HEK293 (cell line): ENCODE measurements at regions not wholly inside any gene's neighbourhood (a gene's known extent, or its start where the extent isn't known, plus 50 kb on each side); places are given as distances from the start of the nearest gene placed in this dataset.

Experiments used
- CTCF ChIA-PET: fragments of 350-600 bp; formaldehyde crosslinking; extraction: SDS; loops from one replicate; lab custom pipeline; 2021; ENCODE audit warnings: antibody characterized with exemption; lab: Yijun Ruan, JAX
- POLR2A ChIA-PET: fragments of 300-600 bp; formaldehyde crosslinking; extraction: SDS; loops from one replicate; lab custom pipeline; 2020; ENCODE audit warnings: antibody characterized with exemption, inconsistent platforms; lab: Yijun Ruan, JAX
- H3K27ac ChIP-seq: fragments of 200-500 bp; sonication (Bioruptor generic); 2 replicates; pipeline ENCODE4 v1.5.1; 2014; ENCODE audit warnings: low read depth, low read length, control low read depth, inconsistent platforms; ENCODE audit errors: extremely low read depth
- H3K36me3 ChIP-seq, 2 experiments: fragments of 200-500 bp in 1 of 2; sonication (Bioruptor generic) in 1 of 2; 1 replicate in 1 of 2; 2 replicates in 1 of 2; pipeline ENCODE4 v1.5.1; 2014 to 2017; ENCODE audit warnings: inconsistent platforms in 2 of 2, low read length in 2 of 2; ENCODE audit not compliant: control insufficient read depth in 2 of 2, insufficient read depth in 1 of 2
- H3K4me1 ChIP-seq: fragments of 200-500 bp; sonication (Bioruptor generic); 2 replicates; pipeline ENCODE4 v1.5.1; 2014; ENCODE audit warnings: mild to moderate bottlenecking, low read length, inconsistent platforms; ENCODE audit not compliant: control insufficient read depth, insufficient read depth
- H3K4me3 ChIP-seq: 2 replicates; pipeline ENCODE4 v1.5.1; 2011; ENCODE audit warnings: low read depth, mild to moderate bottlenecking, control low read depth, low read length, moderate library complexity
- H3K9me3 ChIP-seq: fragments of 200-500 bp; sonication (Bioruptor generic); 2 replicates; pipeline ENCODE4 v1.5.1; 2014; ENCODE audit warnings: low read depth, low read length, inconsistent platforms; ENCODE audit not compliant: control insufficient read depth, insufficient read depth
- ATF2 ChIP-seq: fragments of 450-650 bp; formaldehyde crosslinking; IDR thresholded peaks from 2 replicates; pipeline ENCODE4 v1.5.1; 2016; ENCODE audit warnings: missing biosample characterization, missing genetic modification characterization, low read depth
- BCL11A ChIP-seq: fragments of 450-650 bp; formaldehyde crosslinking; IDR thresholded peaks from 2 replicates; pipeline ENCODE4 v1.5.1; 2016; ENCODE audit warnings: low read depth, missing biosample characterization, missing genetic modification characterization
- EGR2 ChIP-seq: fragments of 450-650 bp; formaldehyde crosslinking; IDR thresholded peaks from 2 replicates; pipeline ENCODE4 v1.5.1; 2016; ENCODE audit warnings: low read depth, missing biosample characterization, missing genetic modification characterization
- FEZF1 ChIP-seq: fragments of 450-650 bp; formaldehyde crosslinking; IDR thresholded peaks from 2 replicates; pipeline ENCODE4 v1.5.1; 2016; ENCODE audit warnings: missing biosample characterization, missing genetic modification characterization
- KLF16 ChIP-seq: fragments of 450-650 bp; formaldehyde crosslinking; IDR thresholded peaks from 2 replicates; pipeline ENCODE4 v1.5.1; 2017; ENCODE audit warnings: missing biosample characterization, missing genetic modification characterization
- YY1 ChIP-seq: fragments of 450-650 bp; formaldehyde crosslinking; IDR thresholded peaks from 2 replicates; pipeline ENCODE4 v1.5.1; 2018; ENCODE audit warnings: missing biosample characterization, missing genetic modification characterization
- ZFP3 ChIP-seq: fragments of 450-650 bp; formaldehyde crosslinking; IDR thresholded peaks from 2 replicates; pipeline ENCODE4 v1.5.1; 2016; ENCODE audit warnings: low read depth, missing biosample characterization, missing genetic modification characterization
- ZNF121 ChIP-seq: fragments of 450-650 bp; formaldehyde crosslinking; IDR thresholded peaks from 2 replicates; pipeline ENCODE4 v1.5.1; 2016; ENCODE audit warnings: missing biosample characterization, missing genetic modification characterization
- ZNF138 ChIP-seq: fragments of 450-650 bp; formaldehyde crosslinking; IDR thresholded peaks from 2 replicates; pipeline ENCODE4 v1.5.1; 2016; ENCODE audit warnings: missing biosample characterization, missing genetic modification characterization, borderline replicate concordance
- ZNF175 ChIP-seq: fragments of 450-650 bp; formaldehyde crosslinking; IDR thresholded peaks from 2 replicates; pipeline ENCODE4 v1.5.1; 2016; ENCODE audit warnings: missing biosample characterization, missing genetic modification characterization
- ZNF311 ChIP-seq: fragments of 450-650 bp; formaldehyde crosslinking; IDR thresholded peaks from 2 replicates; pipeline ENCODE4 v1.5.1; 2017; ENCODE audit warnings: missing biosample characterization, missing genetic modification characterization, borderline replicate concordance
- ZNF350 ChIP-seq: fragments of 450-650 bp; formaldehyde crosslinking; IDR thresholded peaks from 2 replicates; pipeline ENCODE4 v1.5.0; 2017; ENCODE audit warnings: missing biosample characterization, mild to moderate bottlenecking, missing genetic modification characterization
- ZNF433 ChIP-seq: fragments of 450-650 bp; formaldehyde crosslinking; IDR thresholded peaks from 2 replicates; pipeline ENCODE4 v1.5.1; 2016; ENCODE audit warnings: missing biosample characterization, missing genetic modification characterization, low read depth
- ZNF473 ChIP-seq: fragments of 450-650 bp; formaldehyde crosslinking; IDR thresholded peaks from 2 replicates; pipeline ENCODE4 v1.5.1; 2017; ENCODE audit warnings: missing biosample characterization, missing genetic modification characterization
- ZNF501 ChIP-seq: fragments of 450-650 bp; formaldehyde crosslinking; IDR thresholded peaks from 2 replicates; pipeline ENCODE4 v1.5.1; 2016; ENCODE audit warnings: missing biosample characterization, missing genetic modification characterization
- ZNF518A ChIP-seq: fragments of 450-650 bp; formaldehyde crosslinking; conservative IDR thresholded peaks from 2 replicates; pipeline ENCODE4 v1.5.1; 2016; ENCODE audit warnings: low read depth, missing biosample characterization, missing genetic modification characterization
- ZNF529 ChIP-seq: fragments of 450-650 bp; formaldehyde crosslinking; IDR thresholded peaks from 2 replicates; pipeline ENCODE4 v1.5.1; 2017; ENCODE audit warnings: missing genetic modification characterization, missing biosample characterization; ENCODE audit not compliant: insufficient replicate concordance
- ZNF555 ChIP-seq: fragments of 450-650 bp; formaldehyde crosslinking; conservative IDR thresholded peaks from 2 replicates; pipeline ENCODE4 v1.5.1; 2017; ENCODE audit warnings: missing biosample characterization, mild to moderate bottlenecking, missing genetic modification characterization, inconsistent platforms
- ZNF585B ChIP-seq: fragments of 450-650 bp; formaldehyde crosslinking; IDR thresholded peaks from 2 replicates; pipeline ENCODE4 v1.5.1; 2016; ENCODE audit warnings: missing biosample characterization, missing genetic modification characterization
- ZNF623 ChIP-seq: fragments of 450-650 bp; formaldehyde crosslinking; IDR thresholded peaks from 2 replicates; pipeline ENCODE4 v1.5.1; 2016; ENCODE audit warnings: missing biosample characterization, missing genetic modification characterization
- ZNF701 ChIP-seq: fragments of 450-650 bp; formaldehyde crosslinking; IDR thresholded peaks from 2 replicates; pipeline ENCODE4 v1.5.1; 2016; ENCODE audit warnings: missing biosample characterization, missing genetic modification characterization
- TF ChIP-seq, protein P1 (sequence below): fragments of 450-650 bp; formaldehyde crosslinking; IDR thresholded peaks from 2 replicates; pipeline ENCODE4 v1.5.1; 2017; ENCODE audit warnings: missing biosample characterization, mild to moderate bottlenecking, missing genetic modification characterization, moderate library complexity

DNA sequence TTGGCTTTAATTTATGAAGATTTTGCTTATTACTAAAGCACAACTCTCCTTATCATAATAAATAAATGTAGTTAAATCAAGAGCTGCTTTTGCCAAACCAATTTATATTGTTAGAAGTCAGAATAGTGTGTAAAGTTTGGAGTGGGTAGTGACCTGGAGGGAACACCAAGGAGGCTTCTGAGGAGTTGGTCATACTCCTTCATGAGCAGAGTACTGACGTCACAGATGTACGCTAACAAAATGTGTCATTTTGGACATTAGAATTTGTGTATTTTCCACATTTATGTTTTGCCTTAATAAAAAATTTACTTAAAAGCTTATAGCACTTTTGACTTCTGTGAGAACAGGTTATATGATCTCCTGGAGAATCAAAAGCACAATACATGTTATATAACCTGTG, 953.5 kb upstream of the INTU start (continued):
- no peak for TF ChIP-seq ATF2
- no peak for TF ChIP-seq EGR2
- no peak for TF ChIP-seq FEZF1 (tag by site-specific recombination)

DNA sequence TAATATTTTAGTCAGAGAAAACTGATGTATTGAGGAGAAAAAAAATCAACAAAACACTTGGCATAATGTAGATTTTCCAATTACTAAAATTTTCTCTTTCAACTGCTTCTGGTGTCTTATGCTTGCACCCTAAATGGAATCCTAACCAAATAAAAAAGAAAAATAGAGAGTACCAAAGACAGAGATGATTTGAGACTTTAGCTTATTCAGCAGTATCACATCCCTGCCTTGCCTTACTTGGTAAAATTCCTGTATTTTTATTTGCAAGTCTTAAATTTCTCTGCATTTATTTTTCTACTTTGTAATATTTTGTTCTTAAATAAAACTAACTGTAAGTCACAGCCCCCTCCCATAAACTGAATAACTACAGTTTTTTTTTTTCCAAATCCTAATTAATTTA, 950.5 kb upstream of the INTU start:
- TF ChIP-seq ZNF350 (tag by site-specific recombination) (no peak), ZNF518A (tag by site-specific recombination) (no peak), KLF16 (tag by site-specific recombination) (no peak), ZNF433 (no peak), ZNF585B (tag by site-specific recombination) (no peak), ZNF501 (tag by site-specific recombination) (no peak), ZNF555 (no peak), YY1 (tag by site-specific recombination) (no peak), ZNF701 (tag by site-specific recombination) (no peak), ZNF121 (no peak), ZFP3 (tag by site-specific recombination) (no peak), ZNF138 (no peak), BCL11A (tag by site-specific recombination) (no peak), ZNF311 (tag by site-specific recombination) (no peak), ZNF473 (tag by site-specific recombination) (no peak), ZNF175 (no peak), ZNF623 (tag by site-specific recombination) (no peak), ZNF529 (no peak)
- TF ChIP-seq, protein P1, sequence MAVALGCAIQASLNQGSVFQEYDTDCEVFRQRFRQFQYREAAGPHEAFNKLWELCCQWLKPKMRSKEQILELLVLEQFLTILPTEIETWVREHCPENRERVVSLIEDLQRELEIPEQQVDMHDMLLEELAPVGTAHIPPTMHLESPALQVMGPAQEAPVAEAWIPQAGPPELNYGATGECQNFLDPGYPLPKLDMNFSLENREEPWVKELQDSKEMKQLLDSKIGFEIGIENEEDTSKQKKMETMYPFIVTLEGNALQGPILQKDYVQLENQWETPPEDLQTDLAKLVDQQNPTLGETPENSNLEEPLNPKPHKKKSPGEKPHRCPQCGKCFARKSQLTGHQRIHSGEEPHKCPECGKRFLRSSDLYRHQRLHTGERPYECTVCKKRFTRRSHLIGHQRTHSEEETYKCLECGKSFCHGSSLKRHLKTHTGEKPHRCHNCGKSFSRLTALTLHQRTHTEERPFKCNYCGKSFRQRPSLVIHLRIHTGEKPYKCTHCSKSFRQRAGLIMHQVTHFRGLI, result no peak
- TF ChIP-seq, all 188 proteins: peak for 0
- ChIA-PET CTCF (no interaction called here), POLR2A (no interaction called here)
- no peak overlapping the region for H3K27ac ChIP-seq
- H3K36me3 ChIP-seq, result no peaks in the 10 kb centered on the region
- H3K9me3 ChIP-seq, result no peaks in the 10 kb centered on the region
- no peak overlapping the region for H3K4me3 ChIP-seq
- no peaks in the 10 kb centered on the region for H3K4me1 ChIP-seq
